CD8-positive, alpha-beta memory T cell (primary cell): ENCODE measurements at regions not wholly inside any gene's neighbourhood (a gene's known extent, or its start where the extent isn't known, plus 50 kb on each side); places are given as distances from the start of the nearest gene placed in this dataset.
"Not testable (repeated sequence)": the region's sequence is repeated elsewhere in the genome, so short reads cannot be mapped to it uniquely, and the experiment has no call there.

ENCODE experiments used
- CTCF ChIA-PET: fragments of 350-600 bp; sonication (Branson Sonifier 250); formaldehyde crosslinking; loops from one replicate; lab custom pipeline; 2021; ENCODE audit warnings: antibody characterized with exemption; lab: Charles Lee
- POLR2A ChIA-PET: fragments of 350-600 bp; sonication (Branson Sonifier 250); formaldehyde crosslinking; loops from one replicate; lab custom pipeline; 2021; ENCODE audit warnings: antibody characterized with exemption; lab: Charles Lee
- DNase-seq, 5 donors: peaks; one replicate each; pipeline versions ENCODE4 v3.0.0 to v3.0.0-alpha.2; 2020 to 2022; ENCODE audit warnings: mixed read lengths in 1 of 5
- H3K27ac ChIP-seq: one replicate; pipeline ENCODE4 v1.7.0; 2013; ENCODE audit warnings: low read depth, mild to moderate bottlenecking, low read length, moderate library complexity
- H3K27me3 ChIP-seq: 2 replicates; pipeline ENCODE4 v1.7.0; 2013; ENCODE audit warnings: low read length, mild to moderate bottlenecking; ENCODE audit not compliant: insufficient read depth, poor library complexity, severe bottlenecking
- H3K36me3 ChIP-seq: 2 replicates; pipeline ENCODE4 v1.7.0; 2013; ENCODE audit warnings: mild to moderate bottlenecking, low read length, moderate library complexity; ENCODE audit not compliant: insufficient read depth
- H3K4me1 ChIP-seq: 2 replicates; pipeline ENCODE4 v1.7.0; 2013; ENCODE audit warnings: mild to moderate bottlenecking, low read length, moderate library complexity; ENCODE audit not compliant: insufficient read depth
- H3K4me3 ChIP-seq: 2 replicates; pipeline ENCODE4 v1.7.0; 2013; ENCODE audit warnings: mild to moderate bottlenecking, low read length
- H3K9me3 ChIP-seq: 2 replicates; pipeline ENCODE4 v1.7.0; 2013; ENCODE audit warnings: mild to moderate bottlenecking, low read length
- H3K27ac Mint-ChIP-seq, 8 donors: one replicate each; pipeline ENCODE4 v1.8.0; 2020 to 2021; ENCODE audit warnings: mixed read lengths in 8 of 8, mild to moderate bottlenecking in 6 of 8, inconsistent platforms in 3 of 8, moderate library complexity in 3 of 8
- H3K27me3 Mint-ChIP-seq, 2 donors: one replicate each; pipeline ENCODE4 v1.8.0; 2020 to 2021; ENCODE audit warnings: mixed read lengths in 2 of 2, mild to moderate bottlenecking in 1 of 2, moderate library complexity in 1 of 2
- H3K36me3 Mint-ChIP-seq, 3 donors: one replicate each; pipeline ENCODE4 v1.8.0; 2020 to 2021; ENCODE audit warnings: mixed read lengths in 3 of 3, inconsistent platforms in 1 of 3, mild to moderate bottlenecking in 1 of 3
- H3K4me1 Mint-ChIP-seq, 3 donors: one replicate each; pipeline ENCODE4 v1.8.0; 2020 to 2021; ENCODE audit warnings: mixed read lengths in 3 of 3, inconsistent platforms in 1 of 3, mild to moderate bottlenecking in 1 of 3
- H3K4me3 Mint-ChIP-seq, 7 donors: one replicate each; pipeline ENCODE4 v1.8.0; 2020 to 2021; ENCODE audit warnings: mixed read lengths in 7 of 7, mild to moderate bottlenecking in 6 of 7, moderate library complexity in 4 of 7, inconsistent platforms in 2 of 7
- H3K9me3 Mint-ChIP-seq, 5 donors: one replicate each; pipeline ENCODE4 v1.8.0; 2020 to 2022; ENCODE audit warnings: mixed read lengths in 5 of 5, mild to moderate bottlenecking in 3 of 5, moderate library complexity in 2 of 5, inconsistent platforms in 1 of 5

- H3K4me3 ChIP-seq, H3K4me1 ChIP-seq, POLR2A ChIA-PET, H3K9me3 ChIP-seq, H3K36me3 ChIP-seq, H3K27ac ChIP-seq, DNase-seq, CTCF ChIA-PET, H3K36me3 Mint-ChIP-seq, H3K27ac Mint-ChIP-seq, H3K4me1 Mint-ChIP-seq, H3K4me3 Mint-ChIP-seq, H3K27me3 ChIP-seq, H3K9me3 Mint-ChIP-seq: not testable (repeated sequence)
- peaks cover 0 to 25% of the 10 kb centered on the region in 2 donors for H3K27me3 Mint-ChIP-seq
Measured at GRCh38 chr6:40868089-40868865, 170.7 kb downstream of the UNC5CL start.

- H3K27ac Mint-ChIP-seq, H3K4me3 Mint-ChIP-seq, H3K9me3 Mint-ChIP-seq, H3K4me3 ChIP-seq, H3K27ac ChIP-seq, DNase-seq, CTCF ChIA-PET, H3K9me3 ChIP-seq, H3K36me3 Mint-ChIP-seq, H3K4me1 ChIP-seq, H3K27me3 ChIP-seq, H3K36me3 ChIP-seq, H3K4me1 Mint-ChIP-seq, POLR2A ChIA-PET: not testable (repeated sequence)
- peaks cover 0 to 21% of the 10 kb centered on the region in 2 donors for H3K27me3 Mint-ChIP-seq
Measured at GRCh38 chr6:40867527-40867926, 171.5 kb downstream of the UNC5CL start.

- H3K27ac ChIP-seq, H3K9me3 ChIP-seq, H3K27ac Mint-ChIP-seq, DNase-seq, POLR2A ChIA-PET, H3K4me1 ChIP-seq, H3K4me1 Mint-ChIP-seq, H3K9me3 Mint-ChIP-seq, H3K4me3 Mint-ChIP-seq, H3K36me3 ChIP-seq, H3K36me3 Mint-ChIP-seq, H3K4me3 ChIP-seq, CTCF ChIA-PET, H3K27me3 ChIP-seq: not testable (repeated sequence)
- peaks cover 0 to 14% of the 10 kb centered on the region in 2 donors for H3K27me3 Mint-ChIP-seq
Measured at GRCh38 chr6:40865259-40865658, 173.8 kb downstream of the UNC5CL start.

- no peaks in the 10 kb centered on the region for H3K27me3 ChIP-seq
- H3K27ac ChIP-seq: no peak overlapping the region
- Mint-ChIP-seq H3K27ac (no peak overlapping the region), H3K36me3 (no peaks in the 10 kb centered on the region), H3K4me3 (no peak overlapping the region), H3K9me3 (no peaks in the 10 kb centered on the region), H3K27me3 (peaks cover 0 to 17% of the 10 kb centered on the region in 2 donors), H3K4me1 (no peaks in the 10 kb centered on the region)
- no peaks in the 10 kb centered on the region for H3K4me1 ChIP-seq
- H3K4me3 ChIP-seq: no peak overlapping the region
- ChIA-PET POLR2A (no interaction called here), CTCF (no interaction called here)
- no peaks in the 10 kb centered on the region for H3K9me3 ChIP-seq
- H3K36me3 ChIP-seq: no peaks in the 10 kb centered on the region
- no peak for DNase-seq
Measured at GRCh38 chr6:40860443-40860842, 178.6 kb downstream of the UNC5CL start.

- Mint-ChIP-seq H3K4me3 (no peak overlapping the region), H3K9me3 (no peaks in the 10 kb centered on the region), H3K27me3 (peaks cover 0 to 24% of the 10 kb centered on the region in 2 donors), H3K4me1 (no peaks in the 10 kb centered on the region), H3K36me3 (no peaks in the 10 kb centered on the region), H3K27ac (no peak overlapping the region)
- H3K9me3 ChIP-seq: no peaks in the 10 kb centered on the region
- no peaks in the 10 kb centered on the region for H3K4me1 ChIP-seq
- H3K27ac ChIP-seq: no peak overlapping the region
- ChIA-PET POLR2A (no interaction called here), CTCF (no interaction called here)
- no peaks in the 10 kb centered on the region for H3K27me3 ChIP-seq
- H3K36me3 ChIP-seq: no peaks in the 10 kb centered on the region
- no peak overlapping the region for H3K4me3 ChIP-seq
- DNase-seq: no peak
Measured at GRCh38 chr6:40856271-40856670, 182.8 kb downstream of the UNC5CL start.

GRCh38 chr6:40855168-40855880 lies 183.7 kb downstream of the UNC5CL start:
- H3K27me3 ChIP-seq: no peaks in the 10 kb centered on the region
- no peaks in the 10 kb centered on the region for H3K9me3 ChIP-seq
- H3K36me3 ChIP-seq: no peaks in the 10 kb centered on the region
- H3K27ac ChIP-seq: no peak overlapping the region
- no peaks in the 10 kb centered on the region for H3K4me1 ChIP-seq
- POLR2A ChIA-PET: no interaction called here
- CTCF ChIA-PET: no interaction called here
- no peak for DNase-seq
- Mint-ChIP-seq H3K36me3 (no peaks in the 10 kb centered on the region), H3K9me3 (no peaks in the 10 kb centered on the region), H3K4me1 (no peaks in the 10 kb centered on the region), H3K27ac (peak overlapping the region in 1 of 8 donors; percentile 24), H3K27me3 (peaks cover 0 to 29% of the 10 kb centered on the region in 2 donors), H3K4me3 (no peak overlapping the region)
- no peak overlapping the region for H3K4me3 ChIP-seq

GRCh38 chr6:40854592-40854991 lies 184.4 kb downstream of the UNC5CL start:
- CTCF ChIA-PET: no interaction called here
- no peaks in the 10 kb centered on the region for H3K9me3 ChIP-seq
- Mint-ChIP-seq H3K27ac (no peak overlapping the region), H3K4me1 (no peaks in the 10 kb centered on the region), H3K4me3 (no peak overlapping the region), H3K9me3 (no peaks in the 10 kb centered on the region), H3K27me3 (peaks cover 0 to 30% of the 10 kb centered on the region in 2 donors), H3K36me3 (no peaks in the 10 kb centered on the region)
- no peaks in the 10 kb centered on the region for H3K27me3 ChIP-seq
- POLR2A ChIA-PET: no interaction called here
- H3K36me3 ChIP-seq: no peaks in the 10 kb centered on the region
- no peak overlapping the region for H3K4me3 ChIP-seq
- no peaks in the 10 kb centered on the region for H3K4me1 ChIP-seq
- H3K27ac ChIP-seq: no peak overlapping the region
- DNase-seq: no peak

GRCh38 chr6:40852779-40853373 lies 186.1 kb downstream of the UNC5CL start:
- H3K4me3 Mint-ChIP-seq: no peak overlapping the region
- H3K27ac Mint-ChIP-seq: no peak overlapping the region
- no peak overlapping the region for H3K27ac ChIP-seq
- H3K36me3 Mint-ChIP-seq: no peaks in the 10 kb centered on the region
- no peaks in the 10 kb centered on the region for H3K27me3 ChIP-seq
- CTCF ChIA-PET: no interaction called here
- no peaks in the 10 kb centered on the region for H3K4me1 ChIP-seq
- no peaks in the 10 kb centered on the region for H3K36me3 ChIP-seq
- no peaks in the 10 kb centered on the region for H3K9me3 ChIP-seq
- DNase-seq: no peak
- H3K4me1 Mint-ChIP-seq: no peaks in the 10 kb centered on the region
- H3K27me3 Mint-ChIP-seq: peaks cover 4 to 29% of the 10 kb centered on the region in 2 donors
- POLR2A ChIA-PET: no interaction called here
- H3K4me3 ChIP-seq: no peak overlapping the region
- no peaks in the 10 kb centered on the region for H3K9me3 Mint-ChIP-seq
